HUES6 (cell line): ENCODE measurements at regions not wholly inside any gene's neighbourhood (a gene's known extent, or its start where the extent isn't known, plus 50 kb on each side); places are given as distances from the start of the nearest gene placed in this dataset.

ENCODE experiments used
- H3K27ac ChIP-seq: 2 replicates; pipeline ENCODE4 v1.7.0; 2013; ENCODE audit warnings: low read depth, mild to moderate bottlenecking, low read length, inconsistent platforms
- H3K27me3 ChIP-seq: 2 replicates; pipeline ENCODE4 v1.6.1; 2013; ENCODE audit warnings: low read length; ENCODE audit not compliant: control insufficient read depth, insufficient read depth
- H3K36me3 ChIP-seq: 2 replicates; pipeline ENCODE4 v1.6.1; 2013; ENCODE audit warnings: low read length; ENCODE audit not compliant: control insufficient read depth, insufficient read depth
- H3K4me1 ChIP-seq: 2 replicates; pipeline ENCODE4 v1.6.1; 2013; ENCODE audit warnings: low read length; ENCODE audit not compliant: control insufficient read depth, insufficient read depth
- H3K4me3 ChIP-seq: 2 replicates; pipeline ENCODE4 v1.5.1; 2013; ENCODE audit warnings: low read depth, low read length
- H3K9ac ChIP-seq: one replicate; pipeline ENCODE4 v1.6.1; 2013; ENCODE audit warnings: mild to moderate bottlenecking, low read length
- H3K9me3 ChIP-seq: 2 replicates; pipeline ENCODE4 v1.6.1; 2013; ENCODE audit warnings: low read depth, low read length; ENCODE audit not compliant: control insufficient read depth, insufficient read depth

DNA sequence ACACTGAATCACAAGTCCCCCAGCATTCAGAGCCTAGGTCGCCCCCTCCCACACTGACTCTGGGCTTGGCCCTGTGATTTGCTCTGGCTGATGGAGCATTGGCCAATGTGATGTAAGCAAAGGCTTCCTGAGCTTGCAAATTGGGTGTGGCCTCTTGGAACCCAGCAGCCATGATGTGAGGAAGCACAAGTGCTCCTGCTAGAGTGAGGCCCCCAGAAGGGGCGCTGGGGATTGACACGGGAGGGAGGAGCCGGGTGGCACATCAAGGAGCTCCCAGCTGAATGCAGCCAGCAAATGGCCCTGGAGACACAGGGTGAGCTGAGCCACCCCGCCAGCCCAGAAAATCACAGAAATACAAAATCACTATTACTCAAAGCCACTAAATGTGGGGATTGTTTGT is 308.5 kb downstream of the C16orf95 start:
- H3K4me3 ChIP-seq = no peak overlapping the region
- no peaks in the 10 kb centered on the region for H3K36me3 ChIP-seq
- peaks cover 12% of the 10 kb centered on the region for H3K9me3 ChIP-seq
- no peaks in the 10 kb centered on the region; the same call in 1 of the 2 replicates for H3K27me3 ChIP-seq
- no peak overlapping the region for H3K27ac ChIP-seq
- H3K4me1 ChIP-seq = no peaks in the 10 kb centered on the region
- H3K9ac ChIP-seq = no peak overlapping the region

- no peaks in the 10 kb centered on the region; the same call in 1 of the 2 replicates for H3K27me3 ChIP-seq
- no peaks in the 10 kb centered on the region for H3K4me1 ChIP-seq
Measured at GRCh38 chr16:87012954-87013938, 303.9 kb downstream of the C16orf95 start.

GRCh38 chr16:87014112-87014511 is 303.1 kb downstream of the C16orf95 start:
- H3K4me1 ChIP-seq = no peaks in the 10 kb centered on the region
- H3K27ac ChIP-seq = no peak overlapping the region
- no peaks in the 10 kb centered on the region for H3K36me3 ChIP-seq
- no peaks in the 10 kb centered on the region; the same call in 1 of the 2 replicates for H3K9me3 ChIP-seq
- no peak overlapping the region for H3K9ac ChIP-seq
- no peaks in the 10 kb centered on the region; the same call in 1 of the 2 replicates for H3K27me3 ChIP-seq
- no peak overlapping the region for H3K4me3 ChIP-seq

More at GRCh38 chr16:87012954-87013938, 303.9 kb downstream of the C16orf95 start:
- Histone ChIP-seq H3K27ac (no peak overlapping the region), H3K9me3 (no peaks in the 10 kb centered on the region; the same call in 1 of the 2 replicates), H3K36me3 (no peaks in the 10 kb centered on the region), H3K4me3 (no peak overlapping the region), H3K9ac (no peak overlapping the region)

DNA sequence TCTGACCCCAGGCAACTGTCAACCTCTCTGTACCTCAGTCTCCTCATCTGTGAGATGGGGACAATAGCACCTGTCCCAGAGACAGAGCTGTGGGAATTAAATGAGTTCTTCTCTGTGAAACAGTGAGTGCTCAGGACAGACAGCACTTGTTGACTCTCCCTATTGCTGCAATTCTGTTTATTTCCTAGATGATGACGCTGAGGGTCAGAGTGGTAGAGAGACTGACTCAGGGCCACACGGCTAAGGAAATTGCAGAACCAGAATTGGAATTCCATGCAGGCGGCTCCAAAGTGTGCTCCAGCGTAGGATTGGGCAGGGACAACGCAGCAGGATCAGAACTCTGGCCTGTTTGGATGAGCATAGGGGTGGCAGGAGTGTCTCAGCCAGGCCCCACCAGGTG is 302.2 kb downstream of the C16orf95 start:
- no peak overlapping the region for H3K27ac ChIP-seq
- H3K27me3 ChIP-seq = no peaks in the 10 kb centered on the region; the same call in 1 of the 2 replicates
- H3K4me1 ChIP-seq = peaks cover 3% of the 10 kb centered on the region; the same call in 1 of the 2 replicates
- no peak overlapping the region for H3K9ac ChIP-seq
- no peak overlapping the region for H3K4me3 ChIP-seq
- no peaks in the 10 kb centered on the region for H3K36me3 ChIP-seq
- H3K9me3 ChIP-seq = no peaks in the 10 kb centered on the region

DNA sequence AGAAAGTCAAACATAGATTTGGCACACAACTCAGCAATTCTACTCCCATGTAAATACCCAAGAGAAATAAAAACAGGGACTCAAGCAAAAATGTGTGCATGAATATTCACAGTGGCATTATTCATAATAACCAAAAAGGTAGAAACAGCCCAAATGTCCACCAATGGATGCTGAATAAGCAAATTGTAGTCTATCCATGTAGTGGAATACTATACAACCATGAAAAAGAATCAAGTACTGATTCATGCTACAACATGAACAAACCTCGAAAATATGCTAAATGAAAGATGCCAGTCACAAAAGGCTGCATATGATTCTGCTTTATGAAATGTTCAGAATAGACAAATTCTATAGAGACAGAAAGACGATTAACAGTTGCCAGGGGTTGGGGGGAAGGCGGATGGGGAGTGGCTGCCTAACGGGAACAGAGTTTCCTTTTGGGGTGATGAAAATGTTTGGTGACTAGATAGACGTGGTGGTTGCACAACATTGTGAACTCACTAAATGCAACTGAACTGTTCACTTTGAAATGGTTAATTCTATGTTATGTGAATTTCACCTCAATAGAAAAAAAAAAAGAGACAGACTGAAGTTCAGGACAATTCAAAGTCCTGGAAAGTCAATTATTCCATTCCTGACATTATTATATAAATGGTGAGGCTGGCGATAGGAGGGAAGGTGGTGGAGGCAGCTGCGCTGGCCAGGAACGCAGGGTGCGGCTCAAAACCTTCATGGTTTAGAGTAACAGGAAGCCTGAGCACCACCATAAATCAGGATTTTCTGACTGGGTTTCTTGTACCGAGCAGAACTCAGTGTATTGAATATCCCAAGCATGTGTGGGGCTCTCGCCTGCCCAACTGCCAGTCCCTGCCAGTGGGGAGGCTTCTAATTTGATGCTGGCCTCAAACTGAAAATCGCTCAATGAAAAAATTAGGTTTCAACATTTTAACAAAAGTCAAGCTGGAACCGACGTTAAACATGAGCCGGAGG is 300.9 kb downstream of the C16orf95 start:
- Histone ChIP-seq H3K4me1 (peaks cover 3% of the 10 kb centered on the region; the same call in 1 of the 2 replicates), H3K27me3 (no peaks in the 10 kb centered on the region), H3K9me3 (no peaks in the 10 kb centered on the region), H3K4me3 (no peak overlapping the region), H3K27ac (no peak overlapping the region), H3K9ac (no peak overlapping the region), H3K36me3 (no peaks in the 10 kb centered on the region)

GRCh38 chr16:87017371-87018012 is 299.7 kb downstream of the C16orf95 start:
- H3K9me3 ChIP-seq = no peaks in the 10 kb centered on the region
- H3K27ac ChIP-seq = no peak overlapping the region
- no peak overlapping the region for H3K4me3 ChIP-seq
- H3K4me1 ChIP-seq = peaks cover 3% of the 10 kb centered on the region; the same call in 1 of the 2 replicates
- H3K9ac ChIP-seq = no peak overlapping the region
- H3K27me3 ChIP-seq = no peaks in the 10 kb centered on the region
- H3K36me3 ChIP-seq = no peaks in the 10 kb centered on the region

GRCh38 chr16:87025676-87026075 is 291.5 kb downstream of the C16orf95 start:
- H3K9ac ChIP-seq = no peak overlapping the region
- H3K4me1 ChIP-seq = no peaks in the 10 kb centered on the region
- H3K36me3 ChIP-seq = no peaks in the 10 kb centered on the region
- H3K27me3 ChIP-seq = no peaks in the 10 kb centered on the region; the same call in 1 of the 2 replicates
- no peak overlapping the region for H3K4me3 ChIP-seq
- H3K9me3 ChIP-seq = no peaks in the 10 kb centered on the region
- H3K27ac ChIP-seq = no peak overlapping the region

- Histone ChIP-seq H3K4me1 (no peaks in the 10 kb centered on the region), H3K27ac (no peak overlapping the region), H3K9me3 (no peaks in the 10 kb centered on the region), H3K27me3 (no peaks in the 10 kb centered on the region; the same call in 1 of the 2 replicates), H3K4me3 (no peak overlapping the region), H3K36me3 (no peaks in the 10 kb centered on the region), H3K9ac (no peak overlapping the region)
Measured at GRCh38 chr16:87027056-87027616, 290.1 kb downstream of the C16orf95 start.

DNA sequence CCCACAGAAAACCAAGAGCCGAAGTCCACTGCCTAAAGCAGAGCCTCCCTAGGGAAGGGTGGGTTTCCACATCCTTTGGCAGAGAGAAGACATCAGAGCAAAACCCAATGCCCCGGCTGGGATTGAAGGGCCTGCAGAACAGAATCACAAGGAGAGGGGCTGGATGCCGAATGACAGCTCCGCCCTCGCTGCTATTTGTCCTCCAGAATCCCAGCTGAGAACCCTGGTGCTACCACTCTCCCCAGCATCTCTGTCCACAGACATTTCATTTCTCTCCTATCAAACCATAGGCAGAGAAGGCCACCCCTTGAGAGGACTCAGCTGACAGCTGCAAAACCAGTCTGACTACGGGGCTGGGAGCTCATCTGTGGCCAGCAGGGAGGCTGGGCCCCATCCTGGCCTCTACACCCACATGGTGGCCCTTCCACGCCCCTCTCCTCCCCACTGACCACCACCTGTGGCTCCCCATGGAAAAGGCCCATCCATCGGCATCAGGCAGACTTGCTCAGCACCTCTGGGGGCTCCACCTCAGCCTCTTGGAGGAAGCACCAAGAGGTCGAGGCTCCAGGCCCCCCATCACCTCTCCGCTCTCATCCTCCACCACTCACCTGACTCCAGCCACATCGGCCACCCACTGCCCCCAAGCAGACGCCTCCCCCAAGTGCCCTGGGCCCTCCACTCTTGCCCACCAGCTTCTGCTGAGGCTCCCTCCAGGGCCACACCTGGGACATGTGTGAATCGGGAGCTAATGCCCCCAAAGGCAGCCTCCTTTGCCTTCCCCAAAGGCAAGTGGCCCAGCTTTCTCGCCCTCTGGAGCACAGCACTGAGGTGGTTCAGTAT is 288.5 kb downstream of the C16orf95 start:
- Histone ChIP-seq H3K9me3 (no peaks in the 10 kb centered on the region), H3K4me1 (no peaks in the 10 kb centered on the region), H3K36me3 (no peaks in the 10 kb centered on the region), H3K27ac (no peak overlapping the region), H3K4me3 (no peak overlapping the region), H3K27me3 (no peaks in the 10 kb centered on the region; the same call in 1 of the 2 replicates), H3K9ac (no peak overlapping the region)
